NT2/D1 (cell line): ENCODE measurements at regions not wholly inside any gene's neighbourhood (a gene's known extent, or its start where the extent isn't known, plus 50 kb on each side); places are given as distances from the start of the nearest gene placed in this dataset.

Experiments used
- SUZ12 ChIP-seq: IDR thresholded peaks from 2 replicates; pipeline ENCODE4 v1.6.1; 2011; ENCODE audit not compliant: insufficient read length, insufficient read depth; ENCODE audit errors: extremely low read depth
- ZNF274 ChIP-seq: IDR thresholded peaks from 2 replicates; pipeline ENCODE4 v1.6.1; 2011; ENCODE audit warnings: mild to moderate bottlenecking, low read depth, low read length

GRCh38 chr10:3535001-3535400 lies 250.0 kb downstream of the KLF6 start:
- TF ChIP-seq ZNF274 (no peak), SUZ12 (no peak)
